HEK293 (cell line): ENCODE measurements at regions not wholly inside any gene's neighbourhood (a gene's known extent, or its start where the extent isn't known, plus 50 kb on each side); places are given as distances from the start of the nearest gene placed in this dataset.
"Not testable (repeated sequence)": the region's sequence is repeated elsewhere in the genome, so short reads cannot be mapped to it uniquely, and the experiment has no call there.

Experiments
- CTCF ChIA-PET: fragments of 350-600 bp; formaldehyde crosslinking; extraction: SDS; loops from one replicate; lab custom pipeline; 2021; ENCODE audit warnings: antibody characterized with exemption; lab: Yijun Ruan, JAX
- POLR2A ChIA-PET: fragments of 300-600 bp; formaldehyde crosslinking; extraction: SDS; loops from one replicate; lab custom pipeline; 2020; ENCODE audit warnings: antibody characterized with exemption, inconsistent platforms; lab: Yijun Ruan, JAX
- H3K27ac ChIP-seq: fragments of 200-500 bp; sonication (Bioruptor generic); 2 replicates; pipeline ENCODE4 v1.5.1; 2014; ENCODE audit warnings: low read depth, low read length, control low read depth, inconsistent platforms; ENCODE audit errors: extremely low read depth
- H3K36me3 ChIP-seq, 2 experiments: fragments of 200-500 bp in 1 of 2; sonication (Bioruptor generic) in 1 of 2; 1 replicate in 1 of 2; 2 replicates in 1 of 2; pipeline ENCODE4 v1.5.1; 2014 to 2017; ENCODE audit warnings: inconsistent platforms in 2 of 2, low read length in 2 of 2; ENCODE audit not compliant: control insufficient read depth in 2 of 2, insufficient read depth in 1 of 2
- H3K4me1 ChIP-seq: fragments of 200-500 bp; sonication (Bioruptor generic); 2 replicates; pipeline ENCODE4 v1.5.1; 2014; ENCODE audit warnings: mild to moderate bottlenecking, low read length, inconsistent platforms; ENCODE audit not compliant: control insufficient read depth, insufficient read depth
- H3K4me3 ChIP-seq: 2 replicates; pipeline ENCODE4 v1.5.1; 2011; ENCODE audit warnings: low read depth, mild to moderate bottlenecking, control low read depth, low read length, moderate library complexity
- H3K9me3 ChIP-seq: fragments of 200-500 bp; sonication (Bioruptor generic); 2 replicates; pipeline ENCODE4 v1.5.1; 2014; ENCODE audit warnings: low read depth, low read length, inconsistent platforms; ENCODE audit not compliant: control insufficient read depth, insufficient read depth
- FEZF1 ChIP-seq: fragments of 450-650 bp; formaldehyde crosslinking; IDR thresholded peaks from 2 replicates; pipeline ENCODE4 v1.5.1; 2016; ENCODE audit warnings: missing biosample characterization, missing genetic modification characterization
- GLI4 ChIP-seq: fragments of 450-650 bp; formaldehyde crosslinking; IDR thresholded peaks from 2 replicates; pipeline ENCODE4 v1.5.1; 2016; ENCODE audit warnings: missing biosample characterization, missing genetic modification characterization
- GLIS2 ChIP-seq: fragments of 450-650 bp; formaldehyde crosslinking; IDR thresholded peaks from 2 replicates; pipeline ENCODE4 v1.5.1; 2016; ENCODE audit warnings: missing biosample characterization, missing genetic modification characterization
- KLF10 ChIP-seq: fragments of 450-650 bp; IDR thresholded peaks from 2 replicates; pipeline ENCODE4 v1.5.1; 2018; ENCODE audit warnings: missing biosample characterization, mild to moderate bottlenecking, missing genetic modification characterization
- SP7 ChIP-seq: fragments of 450-650 bp; formaldehyde crosslinking; IDR thresholded peaks from 2 replicates; pipeline ENCODE4 v1.5.1; 2016; ENCODE audit warnings: missing biosample characterization, missing genetic modification characterization
- YY1 ChIP-seq: fragments of 450-650 bp; formaldehyde crosslinking; IDR thresholded peaks from 2 replicates; pipeline ENCODE4 v1.5.1; 2018; ENCODE audit warnings: missing biosample characterization, missing genetic modification characterization
- YY2 ChIP-seq: fragments of 450-650 bp; formaldehyde crosslinking; IDR thresholded peaks from 2 replicates; pipeline ENCODE4 v1.5.1; 2016; ENCODE audit warnings: missing biosample characterization, missing genetic modification characterization
- ZNF10 ChIP-seq: fragments of 450-650 bp; formaldehyde crosslinking; IDR thresholded peaks from 2 replicates; pipeline ENCODE4 v1.5.1; 2017; ENCODE audit warnings: missing biosample characterization, missing genetic modification characterization
- ZNF140 ChIP-seq: fragments of 450-650 bp; formaldehyde crosslinking; IDR thresholded peaks from 2 replicates; pipeline ENCODE4 v1.5.1; 2016; ENCODE audit warnings: missing biosample characterization, missing genetic modification characterization
- ZNF37A ChIP-seq: fragments of 450-650 bp; IDR thresholded peaks from 2 replicates; pipeline ENCODE4 v1.5.1; 2018; ENCODE audit warnings: missing biosample characterization, missing genetic modification characterization
- ZNF473 ChIP-seq: fragments of 450-650 bp; formaldehyde crosslinking; IDR thresholded peaks from 2 replicates; pipeline ENCODE4 v1.5.1; 2017; ENCODE audit warnings: missing biosample characterization, missing genetic modification characterization
- ZNF514 ChIP-seq: fragments of 450-650 bp; formaldehyde crosslinking; IDR thresholded peaks from 2 replicates; pipeline ENCODE4 v1.5.1; 2016; ENCODE audit warnings: missing biosample characterization, missing genetic modification characterization
- ZNF548 ChIP-seq: fragments of 450-650 bp; formaldehyde crosslinking; IDR thresholded peaks from 2 replicates; pipeline ENCODE4 v1.5.1; 2016; ENCODE audit warnings: missing biosample characterization, missing genetic modification characterization
- ZNF571 ChIP-seq: fragments of 450-650 bp; formaldehyde crosslinking; IDR thresholded peaks from 2 replicates; pipeline ENCODE4 v1.5.0; 2017; ENCODE audit warnings: missing biosample characterization, missing genetic modification characterization
- ZNF837 ChIP-seq: fragments of 450-650 bp; formaldehyde crosslinking; IDR thresholded peaks from 2 replicates; pipeline ENCODE4 v1.5.1; 2016; ENCODE audit warnings: missing biosample characterization, missing genetic modification characterization
- ZSCAN23 ChIP-seq: fragments of 450-650 bp; formaldehyde crosslinking; IDR thresholded peaks from 2 replicates; pipeline ENCODE4 v1.5.1; 2016; ENCODE audit warnings: missing biosample characterization, missing genetic modification characterization
- TF ChIP-seq, protein P1 (sequence below): fragments of 450-650 bp; formaldehyde crosslinking; IDR thresholded peaks from 2 replicates; pipeline ENCODE4; 2016; ENCODE audit warnings: missing biosample characterization, missing genetic modification characterization
- TF ChIP-seq, protein P2 (sequence below): fragments of 450-650 bp; formaldehyde crosslinking; optimal IDR thresholded peaks from 2 replicates; pipeline ENCODE3; 2016; ENCODE audit warnings: missing biosample characterization, mild to moderate bottlenecking, missing genetic modification characterization
- TF ChIP-seq, protein P3 (sequence below): fragments of 450-650 bp; formaldehyde crosslinking; IDR thresholded peaks from 2 replicates; pipeline ENCODE4 v1.5.1; 2017; ENCODE audit warnings: missing biosample characterization, mild to moderate bottlenecking, missing genetic modification characterization, moderate library complexity
- TF ChIP-seq, protein P4 (sequence below): fragments of 450-650 bp; formaldehyde crosslinking; IDR thresholded peaks from 2 replicates; pipeline ENCODE4 v1.5.1; 2016; ENCODE audit warnings: missing biosample characterization, missing genetic modification characterization
- TF ChIP-seq, protein P5 (sequence below): fragments of 450-650 bp; formaldehyde crosslinking; IDR thresholded peaks from 2 replicates; pipeline ENCODE4 v1.5.1; 2016; ENCODE audit warnings: missing biosample characterization, missing genetic modification characterization, low read depth

DNA sequence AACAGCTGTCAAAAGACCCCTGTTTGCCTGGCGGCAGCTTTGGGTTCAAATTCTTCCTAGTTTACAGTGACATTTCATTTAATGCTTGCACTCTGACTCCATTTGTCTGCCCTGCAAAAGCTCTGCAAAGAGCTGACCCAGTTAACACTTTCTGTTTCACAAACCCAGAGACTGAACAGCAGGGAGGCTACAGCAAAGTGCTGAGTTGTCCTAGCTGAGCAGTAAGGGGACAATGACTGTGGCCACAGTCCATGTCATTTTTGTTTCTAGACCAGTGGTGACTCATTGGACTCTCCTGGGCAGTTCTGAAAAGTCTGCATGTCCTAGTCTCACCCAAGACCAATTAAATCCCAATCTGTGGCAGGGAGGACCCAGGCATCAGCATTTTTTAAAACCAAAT, 994.8 kb upstream of the WWC1 start (continued):
- no peak for TF ChIP-seq KLF10 (tag by site-specific recombination)
- TF ChIP-seq, protein P1, sequence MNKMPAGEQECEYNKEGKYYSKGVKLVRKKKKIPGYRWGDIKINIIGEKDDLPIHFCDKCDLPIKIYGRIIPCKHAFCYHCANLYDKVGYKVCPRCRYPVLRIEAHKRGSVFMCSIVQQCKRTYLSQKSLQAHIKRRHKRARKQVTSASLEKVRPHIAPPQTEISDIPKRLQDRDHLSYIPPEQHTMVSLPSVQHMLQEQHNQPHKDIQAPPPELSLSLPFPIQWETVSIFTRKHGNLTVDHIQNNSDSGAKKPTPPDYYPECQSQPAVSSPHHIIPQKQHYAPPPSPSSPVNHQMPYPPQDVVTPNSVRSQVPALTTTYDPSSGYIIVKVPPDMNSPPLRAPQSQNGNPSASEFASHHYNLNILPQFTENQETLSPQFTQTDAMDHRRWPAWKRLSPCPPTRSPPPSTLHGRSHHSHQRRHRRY = no peak
- TF ChIP-seq ZNF37A (tag by site-specific recombination) = no peak
- no peak for TF ChIP-seq ZNF10 (tag by site-specific recombination)
- TF ChIP-seq, protein P2, sequence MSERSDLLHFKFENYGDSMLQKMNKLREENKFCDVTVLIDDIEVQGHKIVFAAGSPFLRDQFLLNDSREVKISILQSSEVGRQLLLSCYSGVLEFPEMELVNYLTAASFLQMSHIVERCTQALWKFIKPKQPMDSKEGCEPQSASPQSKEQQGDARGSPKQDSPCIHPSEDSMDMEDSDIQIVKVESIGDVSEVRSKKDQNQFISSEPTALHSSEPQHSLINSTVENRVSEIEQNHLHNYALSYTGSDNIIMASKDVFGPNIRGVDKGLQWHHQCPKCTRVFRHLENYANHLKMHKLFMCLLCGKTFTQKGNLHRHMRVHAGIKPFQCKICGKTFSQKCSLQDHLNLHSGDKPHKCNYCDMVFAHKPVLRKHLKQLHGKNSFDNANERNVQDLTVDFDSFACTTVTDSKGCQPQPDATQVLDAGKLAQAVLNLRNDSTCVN = no peak
- TF ChIP-seq ZNF514 = no peak
- no peak for TF ChIP-seq ZNF837
- TF ChIP-seq ZNF548 (tag by site-specific recombination) = no peak
- no peak for TF ChIP-seq GLIS2
- TF ChIP-seq, protein P3, sequence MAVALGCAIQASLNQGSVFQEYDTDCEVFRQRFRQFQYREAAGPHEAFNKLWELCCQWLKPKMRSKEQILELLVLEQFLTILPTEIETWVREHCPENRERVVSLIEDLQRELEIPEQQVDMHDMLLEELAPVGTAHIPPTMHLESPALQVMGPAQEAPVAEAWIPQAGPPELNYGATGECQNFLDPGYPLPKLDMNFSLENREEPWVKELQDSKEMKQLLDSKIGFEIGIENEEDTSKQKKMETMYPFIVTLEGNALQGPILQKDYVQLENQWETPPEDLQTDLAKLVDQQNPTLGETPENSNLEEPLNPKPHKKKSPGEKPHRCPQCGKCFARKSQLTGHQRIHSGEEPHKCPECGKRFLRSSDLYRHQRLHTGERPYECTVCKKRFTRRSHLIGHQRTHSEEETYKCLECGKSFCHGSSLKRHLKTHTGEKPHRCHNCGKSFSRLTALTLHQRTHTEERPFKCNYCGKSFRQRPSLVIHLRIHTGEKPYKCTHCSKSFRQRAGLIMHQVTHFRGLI (tag by site-specific recombination) = no peak
- TF ChIP-seq, protein P4, sequence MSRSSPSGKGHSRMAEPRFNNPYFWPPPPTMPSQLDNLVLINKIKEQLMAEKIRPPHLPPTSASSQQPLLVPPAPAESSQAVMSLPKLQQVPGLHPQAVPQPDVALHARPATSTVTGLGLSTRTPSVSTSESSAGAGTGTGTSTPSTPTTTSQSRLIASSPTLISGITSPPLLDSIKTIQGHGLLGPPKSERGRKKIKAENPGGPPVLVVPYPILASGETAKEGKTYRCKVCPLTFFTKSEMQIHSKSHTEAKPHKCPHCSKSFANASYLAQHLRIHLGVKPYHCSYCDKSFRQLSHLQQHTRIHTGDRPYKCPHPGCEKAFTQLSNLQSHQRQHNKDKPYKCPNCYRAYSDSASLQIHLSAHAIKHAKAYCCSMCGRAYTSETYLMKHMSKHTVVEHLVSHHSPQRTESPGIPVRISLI (tag by site-specific recombination) = no peak
- TF ChIP-seq ZNF140 (tag by site-specific recombination) = no peak

DNA sequence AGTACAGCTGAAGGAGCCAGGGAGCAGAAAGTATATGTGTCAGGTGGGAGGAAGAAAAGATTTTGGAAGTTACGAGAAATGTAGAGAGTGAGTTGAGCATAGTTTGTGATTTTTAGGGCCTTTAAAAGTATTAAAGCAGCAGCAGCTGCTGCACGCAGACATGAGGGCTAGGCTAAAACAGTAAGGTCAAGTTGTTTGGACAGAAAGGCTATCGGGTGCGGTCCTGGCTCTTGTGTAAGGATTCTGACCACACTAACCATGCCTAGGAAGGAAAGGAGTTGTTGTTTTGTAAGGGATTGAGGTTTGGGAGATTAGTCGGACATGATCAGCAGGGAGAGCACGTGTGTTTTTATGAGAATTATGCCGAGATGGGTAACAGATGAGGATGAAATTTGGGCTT, 991.6 kb upstream of the WWC1 start:
- H3K4me1 ChIP-seq, POLR2A ChIA-PET, CTCF ChIA-PET, H3K27ac ChIP-seq, H3K9me3 ChIP-seq, H3K4me3 ChIP-seq, H3K36me3 ChIP-seq: not testable (repeated sequence)

DNA sequence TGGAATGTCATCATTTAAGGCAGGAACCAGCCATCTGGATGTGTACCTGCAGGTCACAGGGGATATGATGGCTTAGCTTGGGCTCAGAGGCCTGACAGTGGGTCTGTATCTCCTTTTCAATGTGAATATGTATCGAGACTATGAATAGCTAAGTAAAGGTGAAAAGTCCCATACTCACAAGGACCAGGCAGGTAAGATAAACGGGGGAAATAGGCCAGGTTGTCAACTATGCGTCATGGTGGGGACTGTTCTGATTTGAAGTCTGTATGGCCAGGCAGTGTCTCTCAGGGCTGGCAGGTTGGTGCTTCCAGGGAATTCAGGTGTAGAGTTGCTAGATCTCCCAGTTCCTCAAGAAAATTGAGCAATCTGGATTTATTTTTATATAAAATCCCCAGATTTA, 987.9 kb upstream of the WWC1 start:
- no peaks in the 10 kb centered on the region for H3K9me3 ChIP-seq
- H3K4me3 ChIP-seq = no peak overlapping the region
- H3K36me3 ChIP-seq = no peaks in the 10 kb centered on the region
- H3K27ac ChIP-seq = no peak overlapping the region
- POLR2A ChIA-PET = interaction anchor here (0.5 kb wide), 1 partner anchor 22 kb away, joined by 6 read pairs; no protein-coding TSS in a partner anchor
- TF ChIP-seq ZNF571 (tag by site-specific recombination) (no peak), FEZF1 (no peak), ZSCAN23 (tag by site-specific recombination) (no peak), ZNF473 (no peak), YY1 (no peak), SP7 (tag by site-specific recombination) (no peak), GLI4 (no peak), YY2 (no peak)
- TF ChIP-seq, protein P2 = no peak
- TF ChIP-seq, protein P5, sequence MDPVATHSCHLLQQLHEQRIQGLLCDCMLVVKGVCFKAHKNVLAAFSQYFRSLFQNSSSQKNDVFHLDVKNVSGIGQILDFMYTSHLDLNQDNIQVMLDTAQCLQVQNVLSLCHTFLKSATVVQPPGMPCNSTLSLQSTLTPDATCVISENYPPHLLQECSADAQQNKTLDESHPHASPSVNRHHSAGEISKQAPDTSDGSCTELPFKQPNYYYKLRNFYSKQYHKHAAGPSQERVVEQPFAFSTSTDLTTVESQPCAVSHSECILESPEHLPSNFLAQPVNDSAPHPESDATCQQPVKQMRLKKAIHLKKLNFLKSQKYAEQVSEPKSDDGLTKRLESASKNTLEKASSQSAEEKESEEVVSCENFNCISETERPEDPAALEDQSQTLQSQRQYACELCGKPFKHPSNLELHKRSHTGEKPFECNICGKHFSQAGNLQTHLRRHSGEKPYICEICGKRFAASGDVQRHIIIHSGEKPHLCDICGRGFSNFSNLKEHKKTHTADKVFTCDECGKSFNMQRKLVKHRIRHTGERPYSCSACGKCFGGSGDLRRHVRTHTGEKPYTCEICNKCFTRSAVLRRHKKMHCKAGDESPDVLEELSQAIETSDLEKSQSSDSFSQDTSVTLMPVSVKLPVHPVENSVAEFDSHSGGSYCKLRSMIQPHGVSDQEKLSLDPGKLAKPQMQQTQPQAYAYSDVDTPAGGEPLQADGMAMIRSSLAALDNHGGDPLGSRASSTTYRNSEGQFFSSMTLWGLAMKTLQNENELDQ (tag by site-specific recombination) = no peak
- TF ChIP-seq, protein P4 (tag by site-specific recombination) = no peak
- TF ChIP-seq, all 188 proteins: peak for 0
- no peaks in the 10 kb centered on the region for H3K4me1 ChIP-seq
- CTCF ChIA-PET = no interaction called here
